ENCODE measurements at regions not wholly inside any gene's neighbourhood (a gene's known extent, or its start where the extent isn't known, plus 50 kb on each side); places are given as distances from the start of the nearest gene placed in this dataset.
A peak's percentile ranks its signal among the peaks of the same experiment; 100 is the strongest.

GRCh38 chr15:92829875-92830274, 70.2 kb upstream of the CHD2 start:
- ChIA-PET CTCF (interaction anchor here (2.0 to 3.6 kb wide), 2 partner anchors 20 to 88 kb away, joined by 5 to 33 read pairs; no protein-coding TSS in a partner anchor), POLR2A (interaction anchor here (0.6 to 9.3 kb wide), 9 partner anchors 9 to 88 kb away, joined by 3 to 416 read pairs (median 9); partner anchors contain the start of gene CHD2)
- intact Hi-C loops (cut with micrococcal nuclease), result no loop called here
- no peaks in the 10 kb centered on the region for H3K27me3 Mint-ChIP-seq
- peaks cover 69% of the 10 kb centered on the region for H3K4me1 Mint-ChIP-seq
- ATAC-seq (ENCODE audit: low read depth) (no peak), DNase-seq (no peak)
- H3K27ac Mint-ChIP-seq, result peak overlapping the region; percentile 96
- H3K4me3 Mint-ChIP-seq, result no peak overlapping the region
- no peaks in the 10 kb centered on the region for H3K36me3 Mint-ChIP-seq (ENCODE audit: low read depth)
- no peak for TF ChIP-seq CTCF (IDR thresholded peaks at IDR 0.05)
- H3K9me3 Mint-ChIP-seq, result no peaks in the 10 kb centered on the region

GRCh38 chr15:92831336-92831654, 68.8 kb upstream of the CHD2 start:
- Mint-ChIP-seq H3K4me3 (peak overlapping the region; percentile 80), H3K4me1 (peaks cover 59% of the 10 kb centered on the region), H3K27ac (peak overlapping the region; percentile 96), H3K9me3 (no peaks in the 10 kb centered on the region), H3K27me3 (no peaks in the 10 kb centered on the region), H3K36me3 (ENCODE audit: low read depth) (no peaks in the 10 kb centered on the region)
- no peak for DNase-seq
- TF ChIP-seq CTCF (IDR thresholded peaks at IDR 0.05), result no peak
- CTCF ChIA-PET, result interaction anchor here (1.3 to 3.6 kb wide), 6 partner anchors 19 to 86 kb away, joined by 3 to 33 read pairs (median 4); no protein-coding TSS in a partner anchor
- ATAC-seq (ENCODE audit: low read depth), result no peak
- intact Hi-C loops (cut with micrococcal nuclease), result loop anchor here (1.0 kb wide), 6 partner anchors 11 to 84 kb away; partner anchors contain the start of gene CHD2
- POLR2A ChIA-PET, result interaction anchor here (1.1 to 9.3 kb wide), 19 partner anchors 9 to 84 kb away, joined by 3 to 416 read pairs (median 14); partner anchors contain the start of gene CHD2

GRCh38 chr15:92831655-92832328, 68.3 kb upstream of the CHD2 start:
- H3K36me3 Mint-ChIP-seq (ENCODE audit: low read depth), result no peaks in the 10 kb centered on the region
- no peaks in the 10 kb centered on the region for H3K27me3 Mint-ChIP-seq
- no peak for TF ChIP-seq CTCF (IDR thresholded peaks at IDR 0.05)
- peak overlapping the region; percentile 96 for H3K27ac Mint-ChIP-seq
- H3K4me3 Mint-ChIP-seq, result peak overlapping the region; percentile 80
- ChIA-PET CTCF (interaction anchor here (0.8 to 3.6 kb wide), 11 partner anchors 14 to 84 kb away, joined by 3 to 33 read pairs (median 4); partner anchors contain the start of gene CHD2), POLR2A (interaction anchor here (0.5 to 9.3 kb wide), 27 partner anchors 8 to 92 kb away, joined by 3 to 416 read pairs (median 9); partner anchors contain the start of gene CHD2)
- intact Hi-C loops (cut with micrococcal nuclease), result loop anchor here (1.0 kb wide), 9 partner anchors 11 to 87 kb away; partner anchors contain the start of gene CHD2
- DNase-seq (peak; percentile 86), ATAC-seq (ENCODE audit: low read depth) (peak; percentile 93)
- H3K4me1 Mint-ChIP-seq, result peaks cover 58% of the 10 kb centered on the region
- no peaks in the 10 kb centered on the region for H3K9me3 Mint-ChIP-seq

- no peaks in the 10 kb centered on the region for H3K9me3 Mint-ChIP-seq
- POLR2A ChIA-PET, result interaction anchor here (0.7 to 9.3 kb wide), 16 partner anchors 12 to 1454 kb away, joined by 3 to 416 read pairs (median 12); partner anchors contain the start of gene CHD2
These were observed 67.1 kb upstream of the CHD2 start for GRCh38 chr15:92833106-92833433.

More at GRCh38 chr15:92833106-92833433, 67.1 kb upstream of the CHD2 start:
- ATAC-seq (ENCODE audit: low read depth), result no peak
- intact Hi-C loops (cut with micrococcal nuclease), result no loop called here
- no peak for TF ChIP-seq CTCF (IDR thresholded peaks at IDR 0.05)
- CTCF ChIA-PET, result interaction anchor here (1.1 to 3.6 kb wide), 4 partner anchors 23 to 83 kb away, joined by 4 to 33 read pairs (median 10); no protein-coding TSS in a partner anchor
- H3K4me1 Mint-ChIP-seq, result peaks cover 52% of the 10 kb centered on the region
- no peak for DNase-seq
- peak overlapping the region; percentile 96 for H3K27ac Mint-ChIP-seq
- H3K36me3 Mint-ChIP-seq (ENCODE audit: low read depth), result no peaks in the 10 kb centered on the region
- peak overlapping the region; percentile 80 for H3K4me3 Mint-ChIP-seq
- H3K27me3 Mint-ChIP-seq, result no peaks in the 10 kb centered on the region
